Vagina (tissue), 2 donors: ENCODE measurements at regions not wholly inside any gene's neighbourhood (a gene's known extent, or its start where the extent isn't known, plus 50 kb on each side); places are given as distances from the start of the nearest gene placed in this dataset.

ENCODE experiments used
- CTCF ChIP-seq, 3 experiments: fragments of 450-650 bp in 2 of 3; fragments of 200-600 bp in 1 of 3; sonication (generic) in 1 of 3; IDR thresholded peaks; one replicate each; pipeline ENCODE4 v1.5.1; 2017 to 2019; ENCODE audit warnings: antibody characterized with exemption in 3 of 3, mild to moderate bottlenecking in 2 of 3, moderate library complexity in 2 of 3
- POLR2A ChIP-seq, 2 donors: fragments of 450-650 bp; IDR thresholded peaks; one replicate each; pipeline ENCODE4 v1.6.1; 2017; ENCODE audit warnings: antibody characterized with exemption in 2 of 2, mild to moderate bottlenecking in 2 of 2, moderate library complexity in 2 of 2
- POLR2AphosphoS5 ChIP-seq, 2 donors: sonication (generic); formaldehyde crosslinking; IDR thresholded peaks; one replicate each; pipeline ENCODE4 v1.9.0; 2017; ENCODE audit warnings: antibody characterized with exemption in 2 of 2, mild to moderate bottlenecking in 2 of 2, low read depth in 1 of 2; ENCODE audit not compliant: insufficient read depth in 1 of 2

- TF ChIP-seq CTCF (IDR thresholded peaks at IDR 0.05) (no peak), POLR2A (IDR thresholded peaks at IDR 0.05) (no peak), POLR2AphosphoS5 (IDR thresholded peaks at IDR 0.05; ENCODE audit: insufficient read depth in 1 of 2, low read depth in 1 of 2) (no peak)
Measured at GRCh38 chr1:227487606-227488005, 75.8 kb upstream of the ZNF678 start.
